Ectodermal cell (in vitro differentiated cells): ENCODE measurements at regions not wholly inside any gene's neighbourhood (a gene's known extent, or its start where the extent isn't known, plus 50 kb on each side); places are given as distances from the start of the nearest gene placed in this dataset.

ENCODE experiments used
- H3K27ac ChIP-seq: 2 replicates; pipeline ENCODE4 v1.7.0; 2013; ENCODE audit warnings: mild to moderate bottlenecking, low read depth, low read length; ENCODE audit not compliant: insufficient read depth, poor library complexity, severe bottlenecking
- H3K27me3 ChIP-seq: 2 replicates; pipeline ENCODE4 v1.7.0; 2013; ENCODE audit warnings: mild to moderate bottlenecking, low read length; ENCODE audit not compliant: insufficient read depth, control insufficient read depth, poor library complexity, severe bottlenecking
- H3K36me3 ChIP-seq: one replicate; pipeline ENCODE4 v1.7.0; 2013; ENCODE audit warnings: low read length; ENCODE audit not compliant: control insufficient read depth, insufficient read depth
- H3K4me1 ChIP-seq: one replicate; pipeline ENCODE4 v1.7.0; 2013; ENCODE audit warnings: low read length; ENCODE audit not compliant: control insufficient read depth, insufficient read depth
- H3K4me3 ChIP-seq: 2 replicates; pipeline ENCODE4 v1.7.0; 2013; ENCODE audit warnings: low read depth, low read length, control low read depth; ENCODE audit not compliant: insufficient read depth
- H3K9me3 ChIP-seq: 2 replicates; pipeline ENCODE4 v1.7.0; 2013; ENCODE audit warnings: mild to moderate bottlenecking, low read length, moderate library complexity; ENCODE audit not compliant: control insufficient read depth
- WGBS, 2 experiments: methylation state at CpG; one replicate each; pipeline ENCODE4 v1.1.7; 2013; ENCODE audit warnings: missing lambda C conversion rate in 2 of 2; 5-methylcytosine and 5-hydroxymethylcytosine counted together

DNA sequence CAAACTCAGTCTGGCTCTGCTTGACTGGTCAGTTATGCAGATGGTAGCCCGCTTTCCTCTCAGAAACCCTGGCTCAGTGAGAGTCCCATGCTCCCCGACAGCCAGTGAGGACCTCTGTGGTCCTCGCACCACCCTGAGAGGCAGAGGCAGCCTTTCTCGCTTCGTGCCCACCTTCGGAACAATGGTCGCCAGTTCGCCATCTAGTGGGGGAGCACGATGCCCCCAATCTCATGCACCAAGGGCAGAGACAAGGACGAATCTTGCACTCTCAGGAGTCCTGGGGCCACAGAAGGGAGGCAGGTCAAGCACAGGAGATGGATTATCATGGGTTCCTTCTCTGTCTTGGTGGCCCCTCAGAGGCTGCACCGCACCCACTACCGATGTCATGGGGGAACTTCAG, 75.2 kb downstream of the RHCG start:
- no peaks in the 10 kb centered on the region for H3K4me1 ChIP-seq
- no peak overlapping the region for H3K27ac ChIP-seq
- no peaks in the 10 kb centered on the region for H3K9me3 ChIP-seq
- WGBS, 2 experiments = 47 to 53% methylated on average over 12 of the region's 12 CpGs
- no peak overlapping the region for H3K4me3 ChIP-seq
- no peaks in the 10 kb centered on the region for H3K36me3 ChIP-seq
- peaks cover 68% of the 10 kb centered on the region for H3K27me3 ChIP-seq

GRCh38 chr15:89419370-89419984, 76.9 kb downstream of the RHCG start:
- no peak overlapping the region for H3K4me3 ChIP-seq
- no peaks in the 10 kb centered on the region for H3K9me3 ChIP-seq
- H3K27me3 ChIP-seq = peaks cover 85% of the 10 kb centered on the region
- 22 to 23% methylated on average over 16 to 17 of the region's 17 CpGs for WGBS, 2 experiments
- no peaks in the 10 kb centered on the region for H3K4me1 ChIP-seq
- H3K27ac ChIP-seq = no peak overlapping the region
- H3K36me3 ChIP-seq = no peaks in the 10 kb centered on the region

- no peak overlapping the region for H3K4me3 ChIP-seq
- no peaks in the 10 kb centered on the region for H3K36me3 ChIP-seq
- no peak overlapping the region for H3K27ac ChIP-seq
- H3K27me3 ChIP-seq = peaks cover 100% of the 10 kb centered on the region
- H3K9me3 ChIP-seq = no peaks in the 10 kb centered on the region
- WGBS, 2 experiments = 78 to 79% methylated on average over 22 of the region's 22 CpGs
- H3K4me1 ChIP-seq = peaks cover 10% of the 10 kb centered on the region
These were observed 79.1 kb downstream of the RHCG start for GRCh38 chr15:89417206-89417725.

GRCh38 chr15:89416339-89417183, 79.8 kb downstream of the RHCG start:
- H3K36me3 ChIP-seq = no peaks in the 10 kb centered on the region
- peaks cover 100% of the 10 kb centered on the region for H3K27me3 ChIP-seq
- no peaks in the 10 kb centered on the region for H3K9me3 ChIP-seq
- WGBS, 2 experiments = 26 to 27% methylated on average over 47 of the region's 47 CpGs
- H3K27ac ChIP-seq = no peak overlapping the region
- H3K4me3 ChIP-seq = no peak overlapping the region
- H3K4me1 ChIP-seq = peaks cover 14% of the 10 kb centered on the region

- Histone ChIP-seq H3K9me3 (no peaks in the 10 kb centered on the region), H3K27me3 (peaks cover 100% of the 10 kb centered on the region), H3K4me1 (peaks cover 14% of the 10 kb centered on the region), H3K36me3 (no peaks in the 10 kb centered on the region), H3K4me3 (no peak overlapping the region), H3K27ac (no peak overlapping the region)
- 92% methylated on average over 3 of the region's 3 CpGs for WGBS, 2 experiments
These were observed 79.9 kb upstream of the POLG start for GRCh38 chr15:89414571-89414970.

DNA sequence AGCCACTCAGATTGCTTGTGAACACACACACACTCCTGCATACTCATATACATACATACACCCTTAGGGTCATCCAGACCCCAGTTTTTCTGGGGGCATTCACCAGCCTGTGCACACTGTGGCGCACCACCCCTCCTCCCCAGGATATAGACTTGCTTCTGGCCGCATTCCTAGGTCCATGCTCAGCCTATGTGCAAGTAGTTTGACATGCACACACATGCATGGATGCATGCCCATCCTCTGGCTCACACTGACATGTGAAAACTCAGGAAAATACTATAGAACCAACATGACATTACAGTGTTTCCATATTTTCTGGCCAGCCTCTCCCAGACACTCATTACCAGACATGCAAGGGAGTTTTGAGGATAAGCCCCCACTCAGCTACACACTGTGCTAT, 79.3 kb upstream of the POLG start:
- Histone ChIP-seq H3K9me3 (no peaks in the 10 kb centered on the region), H3K27ac (no peak overlapping the region), H3K4me1 (peaks cover 14% of the 10 kb centered on the region), H3K27me3 (peaks cover 100% of the 10 kb centered on the region), H3K4me3 (no peak overlapping the region), H3K36me3 (no peaks in the 10 kb centered on the region)
- 84 to 86% methylated on average over 2 of the region's 2 CpGs for WGBS, 2 experiments

DNA sequence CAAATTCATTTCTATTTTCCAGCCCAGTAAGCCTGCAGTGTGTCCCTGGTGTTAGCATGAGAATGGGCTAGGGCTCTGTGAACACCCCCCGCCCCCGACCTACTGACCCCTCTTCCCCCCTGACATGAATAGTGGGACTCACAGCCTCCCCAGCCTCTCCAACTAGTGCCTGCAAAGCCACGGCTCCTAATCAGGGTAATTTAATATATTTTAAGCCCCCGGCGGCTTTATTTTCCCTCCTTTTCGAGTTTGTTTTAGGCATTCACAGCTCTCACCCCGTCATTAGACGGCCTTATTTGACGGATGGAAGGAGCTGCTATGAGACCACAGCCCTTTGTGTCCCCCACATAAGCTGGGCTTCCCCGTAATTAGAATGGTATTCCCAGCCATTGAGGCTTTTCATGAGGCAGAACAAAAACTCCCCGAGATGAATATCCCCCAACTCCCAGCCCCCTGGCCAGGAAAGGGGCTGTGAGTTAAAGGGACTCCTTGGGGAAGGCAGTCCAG, 78.3 kb upstream of the POLG start:
- Histone ChIP-seq H3K4me3 (no peak overlapping the region), H3K27ac (no peak overlapping the region), H3K36me3 (no peaks in the 10 kb centered on the region), H3K9me3 (no peaks in the 10 kb centered on the region), H3K27me3 (peaks cover 100% of the 10 kb centered on the region), H3K4me1 (peaks cover 18% of the 10 kb centered on the region)
- WGBS, 2 experiments = 1% methylated on average over 11 of the region's 11 CpGs

GRCh38 chr15:89410039-89410435, 75.4 kb upstream of the POLG start:
- H3K27me3 ChIP-seq = peaks cover 100% of the 10 kb centered on the region
- H3K9me3 ChIP-seq = no peaks in the 10 kb centered on the region
- H3K4me1 ChIP-seq = peaks cover 26% of the 10 kb centered on the region
- 9% methylated on average over 19 of the region's 19 CpGs for WGBS, 2 experiments
- H3K4me3 ChIP-seq = no peak overlapping the region
- no peaks in the 10 kb centered on the region for H3K36me3 ChIP-seq
- no peak overlapping the region for H3K27ac ChIP-seq

- WGBS, 2 experiments = 4 to 6% methylated on average over 56 of the region's 56 CpGs
- peaks cover 26% of the 10 kb centered on the region for H3K4me1 ChIP-seq
These were observed 74.8 kb upstream of the POLG start for GRCh38 chr15:89409184-89410038.

More at GRCh38 chr15:89409184-89410038, 74.8 kb upstream of the POLG start:
- Histone ChIP-seq H3K36me3 (no peaks in the 10 kb centered on the region), H3K27ac (no peak overlapping the region), H3K9me3 (no peaks in the 10 kb centered on the region), H3K4me3 (no peak overlapping the region), H3K27me3 (peaks cover 100% of the 10 kb centered on the region)
